ENCODE measurements at regions not wholly inside any gene's neighbourhood (a gene's known extent, or its start where the extent isn't known, plus 50 kb on each side); places are given as distances from the start of the nearest gene placed in this dataset.

DNA sequence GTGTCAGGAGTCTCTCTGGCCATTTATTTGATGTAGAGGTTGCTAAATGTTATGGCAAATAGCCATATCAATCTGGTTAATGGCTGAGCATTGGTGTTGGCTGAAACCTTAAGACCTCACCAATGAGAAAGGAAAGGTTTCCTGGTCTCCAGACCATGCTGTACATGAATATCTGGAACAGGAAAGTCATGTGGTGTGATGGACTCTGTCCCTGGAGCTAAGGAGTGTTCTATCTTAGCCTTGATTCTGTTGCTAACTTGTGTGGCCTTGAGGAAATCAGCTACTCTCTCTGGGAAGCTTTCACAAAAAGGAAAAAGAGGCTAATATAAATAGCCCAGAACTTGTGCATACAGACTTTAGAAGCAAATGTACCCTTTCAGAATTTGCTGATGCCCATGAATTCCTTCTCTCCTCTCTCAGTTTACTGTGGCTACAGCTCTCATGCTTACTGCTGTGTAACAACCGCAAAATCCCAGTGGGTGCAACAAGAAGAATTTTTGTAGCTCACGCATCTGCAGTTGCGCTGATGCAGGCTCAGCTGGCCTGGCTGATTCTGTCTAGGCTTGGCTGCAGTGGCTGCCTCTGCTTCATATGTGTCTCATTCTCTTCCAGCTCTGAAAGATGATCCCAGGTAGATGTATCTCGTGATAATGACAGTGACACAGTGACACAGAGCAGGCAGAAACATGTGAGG, 287.5 kb downstream of the NPIPA8 start:
- DNase-seq (ENCODE audit: extremely low spot score, unreplicated experiment) = no peak
- peaks cover 4% of the 10 kb centered on the region for H3K4me1 Mint-ChIP-seq (ENCODE audit: unreplicated experiment)
- H3K27me3 Mint-ChIP-seq = peaks cover 9% of the 10 kb centered on the region
- H3K9me3 Mint-ChIP-seq = no peaks in the 10 kb centered on the region
- no peak overlapping the region for H3K27ac Mint-ChIP-seq
- no peak overlapping the region for H3K4me3 Mint-ChIP-seq
- TF ChIP-seq, protein P1, sequence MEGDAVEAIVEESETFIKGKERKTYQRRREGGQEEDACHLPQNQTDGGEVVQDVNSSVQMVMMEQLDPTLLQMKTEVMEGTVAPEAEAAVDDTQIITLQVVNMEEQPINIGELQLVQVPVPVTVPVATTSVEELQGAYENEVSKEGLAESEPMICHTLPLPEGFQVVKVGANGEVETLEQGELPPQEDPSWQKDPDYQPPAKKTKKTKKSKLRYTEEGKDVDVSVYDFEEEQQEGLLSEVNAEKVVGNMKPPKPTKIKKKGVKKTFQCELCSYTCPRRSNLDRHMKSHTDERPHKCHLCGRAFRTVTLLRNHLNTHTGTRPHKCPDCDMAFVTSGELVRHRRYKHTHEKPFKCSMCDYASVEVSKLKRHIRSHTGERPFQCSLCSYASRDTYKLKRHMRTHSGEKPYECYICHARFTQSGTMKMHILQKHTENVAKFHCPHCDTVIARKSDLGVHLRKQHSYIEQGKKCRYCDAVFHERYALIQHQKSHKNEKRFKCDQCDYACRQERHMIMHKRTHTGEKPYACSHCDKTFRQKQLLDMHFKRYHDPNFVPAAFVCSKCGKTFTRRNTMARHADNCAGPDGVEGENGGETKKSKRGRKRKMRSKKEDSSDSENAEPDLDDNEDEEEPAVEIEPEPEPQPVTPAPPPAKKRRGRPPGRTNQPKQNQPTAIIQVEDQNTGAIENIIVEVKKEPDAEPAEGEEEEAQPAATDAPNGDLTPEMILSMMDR (conservative IDR thresholded peaks at IDR 0.05) = no peak
- H3K36me3 Mint-ChIP-seq = no peaks in the 10 kb centered on the region

GRCh38 chr16:18047761-18048160, 288.8 kb downstream of the NPIPA8 start:
- DNase-seq (ENCODE audit: extremely low spot score, unreplicated experiment) = no peak
- H3K9me3 Mint-ChIP-seq = no peaks in the 10 kb centered on the region
- TF ChIP-seq, protein P1 (conservative IDR thresholded peaks at IDR 0.05) = no peak
- no peak overlapping the region for H3K4me3 Mint-ChIP-seq
- peaks cover 4% of the 10 kb centered on the region for H3K4me1 Mint-ChIP-seq (ENCODE audit: unreplicated experiment)
- H3K27me3 Mint-ChIP-seq = peaks cover 15% of the 10 kb centered on the region
- H3K36me3 Mint-ChIP-seq = no peaks in the 10 kb centered on the region
- no peak overlapping the region for H3K27ac Mint-ChIP-seq

GRCh38 chr16:18045356-18045755, 291.2 kb downstream of the NPIPA8 start:
- TF ChIP-seq, protein P1 (conservative IDR thresholded peaks at IDR 0.05) = no peak
- DNase-seq (ENCODE audit: extremely low spot score, unreplicated experiment) = no peak
- H3K4me3 Mint-ChIP-seq = no peak overlapping the region
- no peaks in the 10 kb centered on the region for H3K36me3 Mint-ChIP-seq
- peaks cover 4% of the 10 kb centered on the region for H3K4me1 Mint-ChIP-seq (ENCODE audit: unreplicated experiment)
- H3K27ac Mint-ChIP-seq = no peak overlapping the region
- H3K27me3 Mint-ChIP-seq = peaks cover 21% of the 10 kb centered on the region
- no peaks in the 10 kb centered on the region for H3K9me3 Mint-ChIP-seq

DNA sequence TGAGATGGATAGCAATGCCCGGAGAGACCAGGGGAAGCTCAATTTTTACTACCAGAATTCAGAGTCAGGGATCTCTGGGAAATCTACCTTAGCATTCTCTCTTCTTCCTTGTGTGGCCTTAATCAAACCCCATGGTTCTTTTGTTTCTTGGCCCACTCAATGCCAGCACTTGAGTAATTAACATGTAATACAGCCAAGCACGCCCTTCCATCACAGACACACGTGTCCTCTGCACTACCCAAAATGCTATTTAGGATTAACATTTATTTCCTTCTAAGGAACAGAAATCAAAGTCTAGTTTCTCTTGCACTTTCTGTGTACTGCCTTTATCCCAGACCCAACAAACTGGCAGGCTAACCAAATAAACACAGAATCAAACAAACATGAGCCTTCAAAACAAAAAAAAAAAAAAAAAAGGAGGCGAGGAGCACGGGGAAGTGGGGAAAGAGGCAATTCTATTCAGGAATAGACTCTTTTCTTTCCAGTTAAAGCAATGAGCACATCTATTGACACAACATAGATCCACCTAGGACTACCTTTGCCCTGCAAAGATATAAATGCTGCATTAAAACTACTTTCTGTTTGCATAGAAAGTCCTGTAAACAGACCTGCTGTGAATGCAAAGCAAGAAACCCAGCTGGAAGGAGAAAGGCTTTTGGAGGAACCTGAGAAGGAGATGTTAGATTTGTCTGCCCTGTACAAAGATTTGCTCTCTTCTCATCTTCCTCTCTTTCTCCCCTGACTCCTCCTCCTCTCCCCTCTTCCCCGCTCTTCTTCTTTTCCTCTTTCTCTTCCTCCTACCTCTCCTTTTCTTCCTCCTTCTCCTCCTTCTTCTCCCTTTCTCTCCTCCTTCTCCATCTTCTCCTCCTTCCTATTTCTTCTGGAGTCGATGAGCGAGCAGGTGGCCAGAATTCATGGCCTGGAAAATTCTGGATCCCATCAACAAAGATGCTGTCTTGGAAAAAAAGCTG, 294.4 kb downstream of the NPIPA8 start:
- peaks cover 21% of the 10 kb centered on the region for H3K27me3 Mint-ChIP-seq
- no peaks in the 10 kb centered on the region for H3K4me1 Mint-ChIP-seq (ENCODE audit: unreplicated experiment)
- no peaks in the 10 kb centered on the region for H3K9me3 Mint-ChIP-seq
- no peaks in the 10 kb centered on the region for H3K36me3 Mint-ChIP-seq
- TF ChIP-seq, protein P1 (conservative IDR thresholded peaks at IDR 0.05) = no peak
- H3K27ac Mint-ChIP-seq = no peak overlapping the region
- DNase-seq (ENCODE audit: extremely low spot score, unreplicated experiment) = no peak
- no peak overlapping the region for H3K4me3 Mint-ChIP-seq

DNA sequence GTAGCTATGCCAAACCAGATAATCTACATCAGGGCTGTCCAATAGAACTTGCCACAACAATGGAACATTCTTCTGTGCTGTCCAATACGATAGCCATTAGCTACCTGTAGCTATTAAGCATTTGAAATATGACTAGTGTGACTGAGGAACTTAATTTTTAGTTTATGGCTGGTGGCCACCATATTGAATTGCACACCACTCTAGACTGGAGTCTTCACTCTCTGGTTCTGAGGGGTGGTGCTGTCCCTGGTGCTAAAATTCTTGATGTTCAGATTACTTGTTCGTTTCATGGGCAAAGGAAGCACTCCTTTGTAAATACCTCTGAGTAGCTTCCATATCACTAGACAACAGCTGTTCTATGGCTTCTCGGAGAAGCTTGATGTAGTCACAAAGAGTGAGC, 296.6 kb downstream of the NPIPA8 start:
- TF ChIP-seq, protein P1 (conservative IDR thresholded peaks at IDR 0.05) = no peak
- no peaks in the 10 kb centered on the region for H3K4me1 Mint-ChIP-seq (ENCODE audit: unreplicated experiment)

More for the DNA sequence above, 296.6 kb downstream of the NPIPA8 start:
- Mint-ChIP-seq H3K27me3 (peaks cover 21% of the 10 kb centered on the region), H3K36me3 (no peaks in the 10 kb centered on the region), H3K27ac (no peak overlapping the region), H3K4me3 (no peak overlapping the region), H3K9me3 (no peaks in the 10 kb centered on the region)
- DNase-seq (ENCODE audit: extremely low spot score, unreplicated experiment) = no peak

Data from type B pancreatic cell (in vitro differentiated cells).